NOMO-1 treated with dmso at 0.1 percent for 144 hours (cell line): ENCODE measurements at regions not wholly inside any gene's neighbourhood (a gene's known extent, or its start where the extent isn't known, plus 50 kb on each side); places are given as distances from the start of the nearest gene placed in this dataset.
"Not testable (repeated sequence)": the region's sequence is repeated elsewhere in the genome, so short reads cannot be mapped to it uniquely, and the experiment has no call there.

Experiments
- DNase-seq: peaks from one replicate; lab custom pipeline; 2025; ENCODE audit not compliant: unreplicated experiment; lab: John Stamatoyannopoulos, UW

- no peak for DNase-seq
Observed at GRCh38 chr6:134678436-134678889, 271.4 kb downstream of the ALDH8A1 start.

GRCh38 chr6:134676307-134677281 is 273.3 kb downstream of the ALDH8A1 start:
- no peak for DNase-seq

GRCh38 chr6:134675110-134676054 is 274.5 kb downstream of the ALDH8A1 start:
- DNase-seq: no peak

- DNase-seq: no peak
Observed at GRCh38 chr6:134674562-134674961, 275.3 kb downstream of the ALDH8A1 start.

GRCh38 chr6:134669485-134669884 is 280.4 kb downstream of the ALDH8A1 start:
- DNase-seq: no peak

GRCh38 chr6:134667111-134667510 is 282.8 kb downstream of the ALDH8A1 start:
- no peak for DNase-seq

GRCh38 chr6:134666125-134666524 is 283.8 kb downstream of the ALDH8A1 start:
- DNase-seq: no peak

GRCh38 chr6:134665029-134665723 is 284.7 kb downstream of the ALDH8A1 start:
- DNase-seq: no peak

- DNase-seq: no peak
Observed at GRCh38 chr6:134663800-134664535, 285.9 kb downstream of the ALDH8A1 start.

GRCh38 chr6:134663356-134663755 is 286.5 kb downstream of the ALDH8A1 start:
- no peak for DNase-seq

- no peak for DNase-seq
Observed at GRCh38 chr6:134662077-134662700, 287.7 kb downstream of the ALDH8A1 start.

- not testable (repeated sequence) for DNase-seq
Observed at GRCh38 chr6:134659885-134660284, 290.0 kb downstream of the ALDH8A1 start.

- DNase-seq: no peak
Observed at GRCh38 chr6:134658596-134658995, 291.3 kb downstream of the ALDH8A1 start.

GRCh38 chr6:134657751-134658527 is 292.0 kb downstream of the ALDH8A1 start:
- DNase-seq: no peak

- no peak for DNase-seq
Observed at GRCh38 chr6:134657343-134657742, 292.6 kb downstream of the ALDH8A1 start.

- no peak for DNase-seq
Observed at GRCh38 chr6:134654751-134655150, 295.1 kb downstream of the ALDH8A1 start.

- no peak for DNase-seq
Observed at GRCh38 chr6:134651519-134651918, 298.4 kb downstream of the ALDH8A1 start.

- DNase-seq: no peak
Observed at GRCh38 chr6:134647861-134648260, 302.0 kb downstream of the ALDH8A1 start.

GRCh38 chr6:134642819-134643218 is 307.1 kb downstream of the ALDH8A1 start:
- DNase-seq: no peak
